Endothelial cell (in vitro differentiated cells): ENCODE measurements at regions not wholly inside any gene's neighbourhood (a gene's known extent, or its start where the extent isn't known, plus 50 kb on each side); places are given as distances from the start of the nearest gene placed in this dataset.

Source experiments
- DNase-seq: peaks from one replicate; pipeline ENCODE4 v3.0.0; 2021; ENCODE audit warnings: low spot score
- H3K27ac Mint-ChIP-seq: one replicate; pipeline ENCODE4 v1.8.0; 2021; ENCODE audit warnings: mixed read lengths, inconsistent platforms; ENCODE audit not compliant: unreplicated experiment
- H3K27me3 Mint-ChIP-seq: one replicate; pipeline ENCODE4 v1.8.0; 2021; ENCODE audit warnings: mild to moderate bottlenecking, moderate library complexity, mixed read lengths, inconsistent platforms; ENCODE audit not compliant: unreplicated experiment
- H3K36me3 Mint-ChIP-seq: one replicate; pipeline ENCODE4 v1.8.0; 2021; ENCODE audit warnings: mild to moderate bottlenecking, low read depth, mixed read lengths, inconsistent platforms; ENCODE audit not compliant: unreplicated experiment
- H3K4me1 Mint-ChIP-seq: one replicate; pipeline ENCODE4 v1.8.0; 2021; ENCODE audit warnings: mild to moderate bottlenecking, mixed read lengths, inconsistent platforms; ENCODE audit not compliant: unreplicated experiment
- H3K4me3 Mint-ChIP-seq: one replicate; pipeline ENCODE4 v1.8.0; 2021; ENCODE audit warnings: mild to moderate bottlenecking, mixed read lengths, inconsistent platforms; ENCODE audit not compliant: unreplicated experiment
- H3K9me3 Mint-ChIP-seq: one replicate; pipeline ENCODE4 v1.8.0; 2021; ENCODE audit warnings: mixed read lengths, inconsistent platforms; ENCODE audit not compliant: unreplicated experiment
- TF ChIP-seq, protein P1 (sequence below): fragments of 200-600 bp; sonication (generic); IDR thresholded peaks from one replicate; pipeline ENCODE4 v1.5.0; 2021; ENCODE audit warnings: antibody characterized with exemption; ENCODE audit not compliant: unreplicated experiment

DNA sequence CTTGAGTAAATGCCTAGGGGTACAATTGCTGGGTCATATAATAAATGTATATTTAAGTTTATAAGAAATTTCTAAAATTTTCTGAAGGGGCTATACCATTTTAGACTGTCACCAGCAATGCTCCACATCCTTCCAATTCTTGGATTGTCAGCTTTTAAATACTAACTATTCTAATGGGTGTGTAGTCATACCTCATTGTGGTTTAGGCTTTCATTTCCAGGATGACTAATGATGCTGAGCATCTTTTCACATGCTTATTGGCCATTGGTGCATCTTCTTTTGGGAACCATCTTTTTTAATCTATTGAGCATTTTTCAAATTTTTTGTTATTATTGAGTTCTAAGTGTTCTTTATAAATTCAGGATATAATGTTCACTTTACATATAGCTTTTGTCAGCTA is 52.5 kb upstream of the CORO2B start:
- TF ChIP-seq, protein P1, sequence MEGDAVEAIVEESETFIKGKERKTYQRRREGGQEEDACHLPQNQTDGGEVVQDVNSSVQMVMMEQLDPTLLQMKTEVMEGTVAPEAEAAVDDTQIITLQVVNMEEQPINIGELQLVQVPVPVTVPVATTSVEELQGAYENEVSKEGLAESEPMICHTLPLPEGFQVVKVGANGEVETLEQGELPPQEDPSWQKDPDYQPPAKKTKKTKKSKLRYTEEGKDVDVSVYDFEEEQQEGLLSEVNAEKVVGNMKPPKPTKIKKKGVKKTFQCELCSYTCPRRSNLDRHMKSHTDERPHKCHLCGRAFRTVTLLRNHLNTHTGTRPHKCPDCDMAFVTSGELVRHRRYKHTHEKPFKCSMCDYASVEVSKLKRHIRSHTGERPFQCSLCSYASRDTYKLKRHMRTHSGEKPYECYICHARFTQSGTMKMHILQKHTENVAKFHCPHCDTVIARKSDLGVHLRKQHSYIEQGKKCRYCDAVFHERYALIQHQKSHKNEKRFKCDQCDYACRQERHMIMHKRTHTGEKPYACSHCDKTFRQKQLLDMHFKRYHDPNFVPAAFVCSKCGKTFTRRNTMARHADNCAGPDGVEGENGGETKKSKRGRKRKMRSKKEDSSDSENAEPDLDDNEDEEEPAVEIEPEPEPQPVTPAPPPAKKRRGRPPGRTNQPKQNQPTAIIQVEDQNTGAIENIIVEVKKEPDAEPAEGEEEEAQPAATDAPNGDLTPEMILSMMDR, result no peak
- H3K9me3 Mint-ChIP-seq, result no peaks in the 10 kb centered on the region
- H3K36me3 Mint-ChIP-seq, result no peaks in the 10 kb centered on the region
- DNase-seq, result no peak
- H3K4me1 Mint-ChIP-seq, result peaks cover 12% of the 10 kb centered on the region
- no peak overlapping the region for H3K4me3 Mint-ChIP-seq
- H3K27me3 Mint-ChIP-seq, result peaks cover 5% of the 10 kb centered on the region
- no peak overlapping the region for H3K27ac Mint-ChIP-seq

DNA sequence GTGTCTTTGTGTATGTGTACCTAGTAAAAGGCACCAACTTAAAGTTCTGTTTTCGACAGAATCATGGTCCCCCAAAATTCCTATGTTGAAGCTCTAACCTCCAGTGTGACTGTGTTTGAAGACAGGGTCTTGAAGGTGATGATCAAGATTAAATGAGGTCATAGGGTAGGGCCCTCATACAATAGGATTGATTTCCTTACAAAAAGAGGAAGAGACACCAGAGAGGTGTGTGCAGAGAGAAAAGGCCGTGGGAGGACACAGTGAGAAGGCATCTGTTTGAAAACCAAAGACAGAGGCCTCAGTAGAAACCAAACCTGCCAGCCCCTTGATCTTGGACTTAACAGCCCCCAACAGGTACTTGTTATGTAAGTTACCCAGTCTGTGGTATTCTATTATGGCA is 52.0 kb upstream of the CORO2B start:
- no peaks in the 10 kb centered on the region for H3K9me3 Mint-ChIP-seq
- H3K27me3 Mint-ChIP-seq, result peaks cover 6% of the 10 kb centered on the region
- no peak overlapping the region for H3K27ac Mint-ChIP-seq
- no peaks in the 10 kb centered on the region for H3K36me3 Mint-ChIP-seq
- H3K4me3 Mint-ChIP-seq, result no peak overlapping the region
- H3K4me1 Mint-ChIP-seq, result peaks cover 12% of the 10 kb centered on the region
- TF ChIP-seq, protein P1, result no peak
- no peak for DNase-seq

DNA sequence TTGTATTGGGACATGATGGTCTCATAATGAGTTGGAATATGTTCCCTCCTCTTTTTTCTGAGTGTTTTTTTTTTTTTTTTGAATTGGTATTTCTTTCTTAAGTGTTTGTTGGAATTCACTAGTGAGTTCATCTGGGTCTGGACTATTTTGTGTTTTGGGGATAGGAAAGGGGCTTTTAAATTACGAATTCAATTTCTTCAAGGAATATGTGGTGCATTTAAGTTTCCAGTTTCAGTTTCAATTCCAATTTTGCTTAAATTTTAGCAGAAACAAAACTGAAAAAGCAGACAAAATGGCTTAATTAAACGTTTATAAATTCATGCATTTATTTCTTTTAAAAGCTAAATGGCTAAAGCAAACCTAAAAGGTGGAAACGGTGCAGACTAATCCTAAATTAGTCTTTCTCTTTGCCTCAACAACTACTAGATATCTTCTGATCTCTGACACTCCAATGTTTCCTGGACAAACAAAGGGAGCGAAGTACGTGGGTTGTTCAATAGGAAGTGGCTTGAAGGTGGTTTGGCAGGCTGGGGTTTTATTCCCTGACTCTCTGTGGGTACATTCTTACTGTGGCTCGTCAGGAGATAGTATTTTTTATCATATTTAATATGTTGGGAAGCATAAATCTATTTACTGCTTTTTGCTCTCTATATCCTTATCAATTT is 50.0 kb upstream of the CORO2B start:
- Mint-ChIP-seq H3K27ac (peak overlapping the region; percentile 50), H3K9me3 (no peaks in the 10 kb centered on the region), H3K4me3 (no peak overlapping the region), H3K27me3 (peaks cover 6% of the 10 kb centered on the region), H3K36me3 (no peaks in the 10 kb centered on the region), H3K4me1 (peaks cover 12% of the 10 kb centered on the region)
- TF ChIP-seq, protein P1, result no peak
- no peak for DNase-seq
